Psoas muscle (tissue), 7 donors: ENCODE measurements at regions not wholly inside any gene's neighbourhood (a gene's known extent, or its start where the extent isn't known, plus 50 kb on each side); places are given as distances from the start of the nearest gene placed in this dataset.
A peak's percentile ranks its signal among the peaks of the same experiment; 100 is the strongest.

Experiments used
- ATAC-seq, 4 donors: fragments of 200-7000 bp; cut with Tn5 transposase; one replicate each; pipeline ENCODE4 v1.9.1; 2020; ENCODE audit warnings: moderate library complexity in 3 of 4, mild to moderate bottlenecking in 2 of 4
- DNase-seq, 2 donors: peaks; one replicate each; pipeline ENCODE4 v3.0.0-alpha.2; 2020
- H3K27ac ChIP-seq: fragments of 200-600 bp; one replicate; pipeline ENCODE4 v1.8.0; 2022
- H3K27me3 ChIP-seq, 3 donors: fragments of 200-600 bp in 1 of 3; one replicate each; pipeline versions ENCODE4 v1.6.1 to v1.8.0; 2013 to 2022; ENCODE audit warnings: low read length in 2 of 3, mild to moderate bottlenecking in 2 of 3, moderate library complexity in 1 of 3; ENCODE audit not compliant: insufficient read depth in 3 of 3
- H3K36me3 ChIP-seq, 2 donors: fragments of 200-600 bp in 1 of 2; one replicate each; pipeline versions ENCODE4 v1.6.1 to v1.8.0; 2013 to 2022; ENCODE audit warnings: low read depth in 1 of 2, mild to moderate bottlenecking in 1 of 2, moderate library complexity in 1 of 2; ENCODE audit not compliant: insufficient read depth in 1 of 2
- H3K4me1 ChIP-seq: fragments of 200-600 bp; one replicate; pipeline ENCODE4 v1.8.0; 2022
- H3K4me3 ChIP-seq: fragments of 200-600 bp; one replicate; pipeline ENCODE4 v1.8.0; 2022; ENCODE audit warnings: mild to moderate bottlenecking
- H3K9me3 ChIP-seq: fragments of 200-600 bp; one replicate; pipeline ENCODE4 v1.8.0; 2022
- CTCF ChIP-seq: fragments of 200-600 bp; IDR thresholded peaks from one replicate; pipeline ENCODE4 v1.8.0; 2022; ENCODE audit warnings: antibody characterized with exemption
- WGBS, 3 donors: extraction: QIAGEN DNeasy Blood & Tissue Kit; methylation state at CpG; one replicate each; pipeline versions ENCODE4 v1.1.6 to v1.1.7; 2013; 5-methylcytosine and 5-hydroxymethylcytosine counted together
- intact Hi-C, 2 donors: fragments of 100-400 bp; cut with DNase I; formaldehyde crosslinking; loops; one replicate each; pipeline versions ENCODE4 v1.11.0 to v1.14.2; 2022
- donor health status: healthy with polysubstance abuse.
- donor health status: DM: no; HTN: no; CAD: no; lungs with moderate emphysema.
- donor health status: Bipolar disorder and iron deficiency.
- donor health status: healthy.
- donor health status: DM: yes; HTN: yes; CAD: no.
- donor health status: DM: no; HTN: no; CAD: no.
- donor health status: DM: yes; HTN: yes; CAD: no.

- WGBS, 3 donors = 92 to 95% (median 94%) methylated on average over 4 of the region's 4 CpGs
- intact Hi-C loops = no loop called here
- Histone ChIP-seq H3K27ac (no peak overlapping the region), H3K4me1 (no peaks in the 10 kb centered on the region), H3K36me3 (no peaks in the 10 kb centered on the region), H3K9me3 (peaks cover 4% of the 10 kb centered on the region), H3K27me3 (no peaks in the 10 kb centered on the region), H3K4me3 (no peak overlapping the region)
- TF ChIP-seq CTCF = no peak
- ATAC-seq (no peak), DNase-seq (no peak)
Observed at GRCh38 chr10:10434312-10434711, 583.4 kb upstream of the CELF2 start.

GRCh38 chr10:10437886-10438285, 579.8 kb upstream of the CELF2 start:
- ATAC-seq (no peak), DNase-seq (no peak)
- H3K27me3 ChIP-seq = no peaks in the 10 kb centered on the region
- intact Hi-C loops = no loop called here
- no peaks in the 10 kb centered on the region for H3K4me1 ChIP-seq
- H3K4me3 ChIP-seq = no peak overlapping the region
- no peaks in the 10 kb centered on the region for H3K36me3 ChIP-seq
- peaks cover 4% of the 10 kb centered on the region for H3K9me3 ChIP-seq
- TF ChIP-seq CTCF = no peak
- no peak overlapping the region for H3K27ac ChIP-seq
- WGBS, 3 donors = 76 to 82% (median 80%) methylated on average over 4 of the region's 4 CpGs

- no peak overlapping the region for H3K27ac ChIP-seq
- TF ChIP-seq CTCF = no peak
- intact Hi-C loops = no loop called here
- H3K27me3 ChIP-seq = no peaks in the 10 kb centered on the region
- DNase-seq (no peak), ATAC-seq (no peak)
- no peak overlapping the region for H3K4me3 ChIP-seq
- 3 to 16% (median 8%) methylated on average over 1 of the region's 1 CpG for WGBS, 3 donors
- peaks cover 4% of the 10 kb centered on the region for H3K9me3 ChIP-seq
- no peaks in the 10 kb centered on the region for H3K36me3 ChIP-seq
- no peaks in the 10 kb centered on the region for H3K4me1 ChIP-seq
Observed at GRCh38 chr10:10438335-10439100, 579.2 kb upstream of the CELF2 start.

- Histone ChIP-seq H3K27me3 (no peaks in the 10 kb centered on the region), H3K27ac (no peak overlapping the region), H3K36me3 (no peaks in the 10 kb centered on the region), H3K4me1 (no peaks in the 10 kb centered on the region), H3K4me3 (no peak overlapping the region), H3K9me3 (no peaks in the 10 kb centered on the region)
- intact Hi-C loops = no loop called here
- TF ChIP-seq CTCF = no peak
- no peak for ATAC-seq
- 80 to 87% (median 82%) methylated on average over 2 of the region's 2 CpGs for WGBS, 3 donors
- no peak for DNase-seq
Observed at GRCh38 chr10:10456856-10457255, 560.8 kb upstream of the CELF2 start.

- H3K36me3 ChIP-seq = no peaks in the 10 kb centered on the region
- H3K4me3 ChIP-seq = no peak overlapping the region
- intact Hi-C loops = no loop called here
- WGBS, 3 donors = 12 to 31% (median 19%) methylated on average over 1 of the region's 1 CpG
- ATAC-seq (peak in 1 of 4 donors; percentile 46), DNase-seq (no peak)
- H3K9me3 ChIP-seq = no peaks in the 10 kb centered on the region
- no peaks in the 10 kb centered on the region for H3K4me1 ChIP-seq
- TF ChIP-seq CTCF = no peak
- no peaks in the 10 kb centered on the region for H3K27me3 ChIP-seq
- no peak overlapping the region for H3K27ac ChIP-seq
Observed at GRCh38 chr10:10460451-10460850, 557.2 kb upstream of the CELF2 start.
